Spleen (tissue), 11 donors: ENCODE measurements at regions not wholly inside any gene's neighbourhood (a gene's known extent, or its start where the extent isn't known, plus 50 kb on each side); places are given as distances from the start of the nearest gene placed in this dataset.

Experiments
- DNase-seq: peaks from one replicate; pipeline ENCODE4 v3.0.0-alpha.2; 2020
- H3K27ac ChIP-seq, 8 donors: fragments of 200-600 bp; sonication (generic) in 7 of 8; 1 replicate in 4 of 8; 2 replicates in 4 of 8; pipeline versions ENCODE4 v1.5.0 to v1.8.0; 2016 to 2021; ENCODE audit warnings: inconsistent platforms in 4 of 8, mild to moderate bottlenecking in 4 of 8, moderate library complexity in 1 of 8
- H3K27me3 ChIP-seq, 7 donors: fragments of 200-600 bp; sonication (generic) in 6 of 7; replicated peaks in 1 of 7; 1 replicate in 4 of 7; 2 replicates in 3 of 7; pipeline versions ENCODE4 v1.5.0 to v1.8.0; 2016 to 2021; ENCODE audit warnings: inconsistent platforms in 3 of 7, mild to moderate bottlenecking in 1 of 7
- H3K36me3 ChIP-seq, 6 donors: fragments of 200-600 bp; sonication (generic) in 5 of 6; 1 replicate in 4 of 6; 2 replicates in 2 of 6; pipeline versions ENCODE4 v1.5.0 to v1.8.0; 2016 to 2021; ENCODE audit warnings: inconsistent platforms in 2 of 6
- H3K4me1 ChIP-seq, 6 donors: fragments of 200-600 bp; sonication (generic) in 5 of 6; 1 replicate in 3 of 6; 2 replicates in 3 of 6; pipeline versions ENCODE4 v1.5.0 to v1.8.0; 2016 to 2021; ENCODE audit warnings: inconsistent platforms in 3 of 6
- H3K4me3 ChIP-seq, 8 donors: fragments of 200-600 bp; sonication (generic) in 7 of 8; 1 replicate in 4 of 8; 2 replicates in 4 of 8; pipeline versions ENCODE4 v1.5.0 to v1.8.0; 2016 to 2021; ENCODE audit warnings: inconsistent platforms in 4 of 8, mild to moderate bottlenecking in 4 of 8, moderate library complexity in 2 of 8
- H3K9me3 ChIP-seq, 8 donors: fragments of 200-600 bp; sonication (generic) in 7 of 8; 1 replicate in 4 of 8; 2 replicates in 4 of 8; pipeline versions ENCODE4 v1.5.0 to v1.8.0; 2016 to 2021; ENCODE audit warnings: inconsistent platforms in 4 of 8
- POLR2A ChIP-seq, 3 donors: fragments of 450-650 bp; IDR thresholded peaks; one replicate each; pipeline ENCODE4 v1.5.1; 2017; ENCODE audit warnings: antibody characterized with exemption in 3 of 3, mild to moderate bottlenecking in 1 of 3
- POLR2AphosphoS5 ChIP-seq, 3 donors: sonication (generic); formaldehyde crosslinking; IDR thresholded peaks; one replicate each; pipeline ENCODE4 v1.5.1; 2017; ENCODE audit warnings: antibody characterized with exemption in 3 of 3
- WGBS, 5 donors: extraction: QIAGEN DNeasy Blood & Tissue Kit in 3 of 5; methylation state at CpG; one replicate each; pipeline versions ENCODE4 v1.1.5 to v1.1.7; 2013 to 2018; 5-methylcytosine and 5-hydroxymethylcytosine counted together
- intact Hi-C: fragments of 100-400 bp; cut with DNase I; formaldehyde crosslinking; loops from one replicate; pipeline ENCODE4 v1.15.0; 2023; ENCODE audit warnings: low total_unique reads
- TF ChIP-seq, protein P1 (sequence below), 11 experiments: fragments of 200-600 bp in 7 of 11; fragments of 450-650 bp in 4 of 11; sonication (generic) in 4 of 11; IDR thresholded peaks in 8 of 11; conservative IDR thresholded peaks in 3 of 11; 1 replicate in 7 of 11; 2 replicates in 4 of 11; pipeline versions ENCODE4 v1.4.0 to v1.8.0; 2016 to 2021; ENCODE audit warnings: antibody characterized with exemption in 11 of 11, inconsistent platforms in 4 of 11, mild to moderate bottlenecking in 1 of 11
- donor health status: healthy with polysubstance abuse.
- donor health status: DM: no; HTN: no; CAD: no; lungs with moderate emphysema.
- donor health status: DM: no; HTN: no; CAD: no.
- donor health status: Bipolar disorder and iron deficiency.
- donor health status: healthy.
- donor health status: DM: no; HTN: no; CAD: no.
- donor health status: DM: yes; HTN: yes; CAD: no.

DNA sequence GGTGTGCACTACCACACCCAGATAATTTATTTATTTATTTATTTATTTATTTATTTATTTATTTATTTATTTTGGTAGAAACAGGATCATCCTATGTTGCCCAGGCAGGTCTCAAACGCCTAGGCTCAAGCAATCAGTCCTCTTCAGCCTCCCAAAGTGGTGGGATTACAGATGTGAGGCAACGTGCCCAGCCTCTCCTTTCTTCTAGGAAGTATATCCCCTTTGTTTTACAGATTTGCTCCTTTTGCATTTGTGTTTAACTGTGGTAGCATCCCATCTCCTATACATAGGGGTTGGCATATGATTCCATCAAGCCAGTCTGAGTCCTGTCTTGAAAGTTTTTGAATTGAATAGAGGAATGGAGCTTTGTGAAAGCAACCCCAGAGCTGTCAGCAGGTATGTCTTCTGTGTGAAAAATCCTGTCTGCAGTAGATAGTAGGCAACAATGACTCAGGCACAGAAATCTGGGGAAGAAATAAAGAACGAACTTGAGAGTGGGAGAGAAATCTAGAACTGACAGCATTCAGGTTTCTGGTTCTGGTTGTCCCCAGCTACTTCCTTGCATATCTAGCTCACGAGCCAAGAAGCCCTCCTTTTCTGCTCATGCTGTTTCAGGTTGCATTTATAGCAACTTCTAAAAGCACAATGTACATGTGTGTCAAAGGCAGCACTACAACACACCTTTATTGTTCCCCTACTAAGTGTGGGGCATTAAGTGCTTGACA, 113.7 kb upstream of the LSM6 start:
- Histone ChIP-seq H3K4me1 (peaks cover 11 to 58% (median 35%) of the 10 kb centered on the region in 6 donors), H3K9me3 (no peaks in the 10 kb centered on the region), H3K36me3 (no peaks in the 10 kb centered on the region), H3K27ac (no peak overlapping the region), H3K4me3 (no peak overlapping the region), H3K27me3 (no peaks in the 10 kb centered on the region)
- intact Hi-C loops = no loop called here
- no peak for DNase-seq
- TF ChIP-seq POLR2A (IDR thresholded peaks at IDR 0.05) (no peak), POLR2AphosphoS5 (IDR thresholded peaks at IDR 0.05) (no peak)
- TF ChIP-seq, protein P1, sequence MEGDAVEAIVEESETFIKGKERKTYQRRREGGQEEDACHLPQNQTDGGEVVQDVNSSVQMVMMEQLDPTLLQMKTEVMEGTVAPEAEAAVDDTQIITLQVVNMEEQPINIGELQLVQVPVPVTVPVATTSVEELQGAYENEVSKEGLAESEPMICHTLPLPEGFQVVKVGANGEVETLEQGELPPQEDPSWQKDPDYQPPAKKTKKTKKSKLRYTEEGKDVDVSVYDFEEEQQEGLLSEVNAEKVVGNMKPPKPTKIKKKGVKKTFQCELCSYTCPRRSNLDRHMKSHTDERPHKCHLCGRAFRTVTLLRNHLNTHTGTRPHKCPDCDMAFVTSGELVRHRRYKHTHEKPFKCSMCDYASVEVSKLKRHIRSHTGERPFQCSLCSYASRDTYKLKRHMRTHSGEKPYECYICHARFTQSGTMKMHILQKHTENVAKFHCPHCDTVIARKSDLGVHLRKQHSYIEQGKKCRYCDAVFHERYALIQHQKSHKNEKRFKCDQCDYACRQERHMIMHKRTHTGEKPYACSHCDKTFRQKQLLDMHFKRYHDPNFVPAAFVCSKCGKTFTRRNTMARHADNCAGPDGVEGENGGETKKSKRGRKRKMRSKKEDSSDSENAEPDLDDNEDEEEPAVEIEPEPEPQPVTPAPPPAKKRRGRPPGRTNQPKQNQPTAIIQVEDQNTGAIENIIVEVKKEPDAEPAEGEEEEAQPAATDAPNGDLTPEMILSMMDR (IDR thresholded peaks at IDR 0.05 in 8 of 11, conservative IDR thresholded peaks at IDR 0.05 in 3 of 11) = no peak
- 61 to 76% (median 73%) methylated on average over 4 of the region's 4 CpGs for WGBS, 5 donors

DNA sequence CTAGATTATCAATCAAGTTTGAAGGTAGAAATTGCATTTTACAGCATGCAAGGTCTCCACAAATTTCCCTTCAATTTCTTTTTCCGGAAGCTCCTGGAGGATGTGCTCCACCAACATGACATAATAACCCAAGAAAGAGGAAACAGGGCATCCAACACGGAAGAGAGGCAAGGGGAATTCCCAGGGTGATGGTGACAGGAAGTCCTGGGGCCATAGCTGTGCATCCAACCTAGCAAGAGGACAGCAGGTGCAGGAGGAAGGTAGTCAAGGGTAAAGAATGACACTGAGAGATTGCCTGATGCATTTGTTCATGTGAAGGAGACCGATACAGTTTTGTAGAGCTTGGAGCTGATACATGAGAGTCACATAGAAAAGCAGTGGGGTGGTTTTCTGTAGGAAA, 115.7 kb upstream of the LSM6 start:
- Histone ChIP-seq H3K4me1 (peaks cover 11 to 58% (median 35%) of the 10 kb centered on the region in 6 donors), H3K27me3 (no peaks in the 10 kb centered on the region), H3K36me3 (no peaks in the 10 kb centered on the region), H3K4me3 (peak overlapping the region in 1 of 8 donors; percentile 23), H3K27ac (peak overlapping the region in 5 of 8 donors; percentile 44 to 76 (median 68)), H3K9me3 (no peaks in the 10 kb centered on the region)
- 29 to 37% (median 33%) methylated on average over 3 of the region's 3 CpGs for WGBS, 5 donors
- no peak for DNase-seq
- intact Hi-C loops = no loop called here
- peak in 1 of 3 donors; percentile 85 for TF ChIP-seq POLR2AphosphoS5 (IDR thresholded peaks at IDR 0.05)
- TF ChIP-seq POLR2A (IDR thresholded peaks at IDR 0.05) = no peak
- TF ChIP-seq, protein P1 (IDR thresholded peaks at IDR 0.05 in 8 of 11, conservative IDR thresholded peaks at IDR 0.05 in 3 of 11) = no peak

DNA sequence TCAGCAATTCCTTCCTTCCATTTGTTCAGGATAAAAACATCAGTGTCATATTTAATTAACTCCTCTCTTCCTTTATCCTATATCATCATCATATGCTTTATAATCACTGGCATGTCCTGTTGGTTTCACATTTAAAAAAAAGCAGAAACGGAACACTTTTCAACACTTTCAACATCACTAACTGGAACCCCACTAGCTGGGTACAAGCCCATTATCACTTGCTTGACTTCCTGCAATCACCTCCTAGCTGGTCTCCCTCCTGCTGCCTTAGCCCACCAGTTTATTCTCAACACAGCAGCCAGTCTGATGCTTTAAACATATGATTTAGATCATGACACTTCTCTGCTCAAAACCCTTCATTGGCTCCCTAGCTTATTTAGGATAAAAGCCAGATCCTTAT, 116.4 kb upstream of the LSM6 start:
- no peak for DNase-seq
- intact Hi-C loops = no loop called here
- WGBS, 5 donors = 48 to 65% (median 51%) methylated on average over 1 of the region's 1 CpG

DNA sequence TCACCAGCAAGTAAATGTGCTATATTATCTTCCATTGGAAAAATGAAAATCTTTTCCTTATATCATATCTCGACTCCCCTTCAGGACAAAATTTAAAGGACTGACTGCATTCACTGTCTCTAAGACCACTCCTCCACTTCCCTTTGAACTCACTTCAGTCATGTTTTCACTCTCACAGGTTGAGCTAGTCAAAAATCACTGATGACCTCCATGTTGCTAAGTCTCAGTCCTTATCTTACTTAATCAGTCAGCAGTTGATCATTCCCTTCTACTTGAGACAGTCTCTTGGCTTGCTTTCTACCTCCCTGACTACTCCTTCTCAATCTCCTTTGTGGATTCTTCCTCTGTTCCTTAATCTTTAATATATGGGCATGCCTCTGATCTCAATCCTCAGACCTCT, 117.0 kb upstream of the LSM6 start:
- DNase-seq = no peak
- WGBS, 5 donors = 76 to 89% (median 83%) methylated on average over 1 of the region's 1 CpG
- Histone ChIP-seq H3K36me3 (no peaks in the 10 kb centered on the region), H3K27me3 (no peaks in the 10 kb centered on the region), H3K4me1 (peaks cover 11 to 58% (median 35%) of the 10 kb centered on the region in 6 donors), H3K9me3 (no peaks in the 10 kb centered on the region), H3K27ac (peak overlapping the region in 3 of 8 donors; percentile 68 to 76 (median 73)), H3K4me3 (no peak overlapping the region)
- TF ChIP-seq, protein P1 (IDR thresholded peaks at IDR 0.05 in 8 of 11, conservative IDR thresholded peaks at IDR 0.05 in 3 of 11) = no peak
- TF ChIP-seq POLR2AphosphoS5 (IDR thresholded peaks at IDR 0.05) (no peak), POLR2A (IDR thresholded peaks at IDR 0.05) (no peak)
- intact Hi-C loops = no loop called here

More for the DNA sequence above, 116.4 kb upstream of the LSM6 start:
- H3K9me3 ChIP-seq = no peaks in the 10 kb centered on the region
- peak overlapping the region in 3 of 8 donors; percentile 1 to 23 (median 15) for H3K4me3 ChIP-seq
- no peaks in the 10 kb centered on the region for H3K36me3 ChIP-seq
- peak overlapping the region in 7 of 8 donors; percentile 24 to 76 (median 62) for H3K27ac ChIP-seq
- H3K4me1 ChIP-seq = peaks cover 11 to 58% (median 35%) of the 10 kb centered on the region in 6 donors
- TF ChIP-seq, protein P1 (IDR thresholded peaks at IDR 0.05 in 8 of 11, conservative IDR thresholded peaks at IDR 0.05 in 3 of 11) = no peak
- peak in 1 of 3 donors; percentile 35 for TF ChIP-seq POLR2AphosphoS5 (IDR thresholded peaks at IDR 0.05)
- no peaks in the 10 kb centered on the region for H3K27me3 ChIP-seq
